GM12878 (cell line): ENCODE measurements at regions not wholly inside any gene's neighbourhood (a gene's known extent, or its start where the extent isn't known, plus 50 kb on each side); places are given as distances from the start of the nearest gene placed in this dataset.

Experiments used
- ATAC-seq: fragments of 200-7000 bp; cut with Tn5 transposase; 3 replicates; pipeline ENCODE4 v1.9.1; 2020; ENCODE audit warnings: mild to moderate bottlenecking, moderate library complexity
- BruUV-seq: library from RNA; stranded (reverse); fragments of 400-500 nt; replicated peaks from 2 replicates; lab custom pipeline; 2021; lab: Mats Ljungman, UMichigan
- CTCF ChIA-PET: fragments of 300-600 bp; sonication (Branson Sonifier 250); formaldehyde crosslinking; extraction: SDS; loops from one replicate; lab custom pipeline; 2021; ENCODE audit warnings: inconsistent platforms; lab: Yijun Ruan, JAX
- POLR2A ChIA-PET: fragments of 350-600 bp; formaldehyde crosslinking; extraction: SDS; loops from one replicate; lab custom pipeline; 2021; ENCODE audit warnings: inconsistent platforms; lab: Charles Lee
- RAD21 ChIA-PET: fragments of 300-600 bp; sonication (Branson Sonifier 250); formaldehyde crosslinking; loops from one replicate; lab custom pipeline; 2023; ENCODE audit warnings: antibody characterized with exemption; ENCODE audit not compliant: unreplicated experiment; lab: Charles Lee
- SMC1A ChIA-PET: fragments of 300-600 bp; sonication (Branson Sonifier 250); formaldehyde crosslinking; loops from one replicate; lab custom pipeline; 2023; ENCODE audit not compliant: unreplicated experiment, uncharacterized antibody; lab: Charles Lee
- DNase-seq: peaks from one replicate; pipeline ENCODE4 v3.0.0-alpha.2; 2011; ENCODE audit warnings: low read depth, low spot score
- FAIRE-seq: peaks from 3 replicates; lab custom pipeline; 2011; peaks lifted over from hg19 to GRCh38; lab: Jason Lieb, UNC
- H2AFZ ChIP-seq: 2 replicates; pipeline ENCODE4 v1.6.0; 2011; ENCODE audit warnings: low read depth, low read length, control low read depth; ENCODE audit not compliant: control insufficient read depth
- H3K27ac ChIP-seq: 2 replicates; pipeline ENCODE4 v1.5.1; 2011; ENCODE audit warnings: control low read depth; ENCODE audit not compliant: control insufficient read depth, insufficient read depth
- H3K27me3 ChIP-seq, 2 experiments: replicated peaks in 1 of 2; 2 replicates each; pipeline versions ENCODE4 v1.6.0 to v1.6.1; 2011; ENCODE audit warnings: low read length in 1 of 2; ENCODE audit not compliant: control insufficient read depth in 2 of 2, insufficient read depth in 2 of 2
- H3K36me3 ChIP-seq, 2 experiments: 2 replicates each; pipeline ENCODE4 v1.5.1; 2011; ENCODE audit warnings: low read length in 1 of 2; ENCODE audit not compliant: control insufficient read depth in 2 of 2, insufficient read depth in 2 of 2
- H3K4me1 ChIP-seq: 2 replicates; pipeline ENCODE4 v1.6.1; 2011; ENCODE audit warnings: mild to moderate bottlenecking, low read length, moderate library complexity, mixed read lengths; ENCODE audit not compliant: control insufficient read depth, insufficient read depth
- H3K4me2 ChIP-seq: 2 replicates; pipeline ENCODE4 v1.6.0; 2011; ENCODE audit warnings: control low read depth; ENCODE audit not compliant: control insufficient read depth, insufficient read depth
- H3K4me3 ChIP-seq: fragments of 200-600 bp; sonication (generic); 2 replicates; pipeline ENCODE4 v1.5.1; 2016
- H3K79me2 ChIP-seq: 2 replicates; pipeline ENCODE4 v1.6.0; 2011; ENCODE audit warnings: low read length; ENCODE audit not compliant: control insufficient read depth, insufficient read depth
- H3K9ac ChIP-seq: 2 replicates; pipeline ENCODE4 v1.8.0; 2011; ENCODE audit warnings: low read length, control low read depth, mixed read lengths; ENCODE audit not compliant: control insufficient read depth, insufficient read depth
- H3K9me3 ChIP-seq: replicated peaks from 3 replicates; pipeline ENCODE4 v1.5.1; 2011; ENCODE audit warnings: mild to moderate bottlenecking, low read length; ENCODE audit not compliant: control insufficient read depth, insufficient read depth
- H4K20me1 ChIP-seq: 2 replicates; pipeline ENCODE4 v1.6.0; 2011; ENCODE audit not compliant: control insufficient read depth, insufficient read depth
- CREM ChIP-seq: IDR thresholded peaks from 2 replicates; pipeline ENCODE4 v1.6.1; 2014; ENCODE audit warnings: antibody characterized with exemption, low read depth
- FOXM1 ChIP-seq: IDR thresholded peaks from 2 replicates; pipeline ENCODE4 v1.6.1; 2012; ENCODE audit warnings: low read depth, mild to moderate bottlenecking, inconsistent platforms, low read length, moderate library complexity
- HDGF ChIP-seq: fragments of 450-650 bp; IDR thresholded peaks from 2 replicates; pipeline ENCODE4 v1.6.1; 2016; ENCODE audit warnings: antibody characterized with exemption
- JUNB ChIP-seq: IDR thresholded peaks from 2 replicates; pipeline ENCODE4 v1.6.1; 2016; ENCODE audit warnings: antibody characterized with exemption, mild to moderate bottlenecking
- PML ChIP-seq: IDR thresholded peaks from 2 replicates; pipeline ENCODE4 v1.6.1; 2012; ENCODE audit warnings: low read length, inconsistent platforms
- SMC3 ChIP-seq: IDR thresholded peaks from 2 replicates; pipeline ENCODE4 v1.6.1; 2011; ENCODE audit warnings: low read length, improper control_type of control experiment, borderline replicate concordance
- TARDBP ChIP-seq: IDR thresholded peaks from 2 replicates; pipeline ENCODE4 v1.6.1; 2016; ENCODE audit warnings: borderline replicate concordance
- TCF3 ChIP-seq: IDR thresholded peaks from 2 replicates; pipeline ENCODE4 v1.6.1; 2012; ENCODE audit warnings: low read depth, mild to moderate bottlenecking, low read length, borderline replicate concordance; ENCODE audit not compliant: insufficient read depth
- ZNF622 ChIP-seq: fragments of 450-650 bp; IDR thresholded peaks from 2 replicates; pipeline ENCODE4 v1.6.1; 2017; ENCODE audit warnings: mild to moderate bottlenecking, inconsistent platforms
- ZZZ3 ChIP-seq: IDR thresholded peaks from 2 replicates; pipeline ENCODE4 v1.6.1; 2011; ENCODE audit warnings: low read depth; ENCODE audit not compliant: control insufficient read depth, insufficient read length
- WGBS: methylation state at CpG from one replicate; pipeline ENCODE4 v1.1.6; 2016; ENCODE audit warnings: low lambda C conversion rate; ENCODE audit not compliant: insufficient replicate concordance, insufficient coverage; ENCODE audit errors: missing lambda C conversion rate; 5-methylcytosine and 5-hydroxymethylcytosine counted together
- in situ Hi-C: fragments of 300-500 bp; cut with MboI; formaldehyde crosslinking; loops from 9 replicates; pipeline ENCODE4 v1.14.3; 2018; ENCODE audit warnings: mixed read lengths
- intact Hi-C: fragments of 100-400 bp; cut with micrococcal nuclease; formaldehyde crosslinking; loops from one replicate; pipeline ENCODE4 v1.14.2; 2022; ENCODE audit not compliant: unreplicated experiment
- TF ChIP-seq, protein P1 (sequence below): fragments of 150-350 bp; IDR thresholded peaks from 2 replicates; pipeline ENCODE4 v1.6.1; 2014; ENCODE audit warnings: mild to moderate bottlenecking, low read depth, low read length
- TF ChIP-seq, protein P2 (sequence below): IDR thresholded peaks from 2 replicates; pipeline ENCODE4 v1.6.1; 2011; ENCODE audit warnings: low read depth, mild to moderate bottlenecking, low read length, moderate library complexity, borderline replicate concordance; ENCODE audit errors: extremely low read depth
- TF ChIP-seq, protein P3 (sequence below), 3 experiments: IDR thresholded peaks in 2 of 3; conservative IDR thresholded peaks in 1 of 3; 2 replicates each; pipeline ENCODE4 v1.5.1; 2011; ENCODE audit warnings: low read depth in 3 of 3, low read length in 3 of 3, mild to moderate bottlenecking in 3 of 3, control low read depth in 2 of 3, moderate library complexity in 2 of 3, inconsistent platforms in 1 of 3, mixed read lengths in 1 of 3; ENCODE audit not compliant: control insufficient read depth in 2 of 3, insufficient read depth in 1 of 3; ENCODE audit errors: extremely low read depth in 1 of 3
- TF ChIP-seq, protein P4 (sequence below): fragments of 450-650 bp; IDR thresholded peaks from 2 replicates; pipeline ENCODE4 v1.6.1; 2017; ENCODE audit warnings: mild to moderate bottlenecking, low read depth, inconsistent platforms; ENCODE audit not compliant: poor library complexity, severe bottlenecking

DNA sequence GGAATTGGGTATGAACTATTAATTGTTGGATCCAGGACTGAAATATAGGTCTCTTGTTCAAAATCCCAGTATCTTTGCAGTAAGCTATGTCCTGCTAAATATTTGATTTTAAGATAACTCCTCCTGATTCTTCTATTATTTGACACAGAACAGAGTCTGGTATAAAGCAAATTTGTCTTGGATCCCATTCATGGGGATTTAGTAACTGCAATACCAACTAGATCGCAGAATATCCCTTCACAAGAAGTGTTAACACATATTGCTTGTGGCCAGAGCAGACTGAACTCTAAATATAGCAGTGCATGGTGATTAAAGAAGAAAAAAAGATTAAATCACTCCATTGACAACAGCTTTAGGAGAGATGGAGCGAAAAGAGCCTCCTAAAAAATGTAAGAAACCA lies 68.2 kb upstream of the ARHGAP42 start:
- no peaks in the 10 kb centered on the region for H4K20me1 ChIP-seq
- ATAC-seq (no peak), DNase-seq (no peak), FAIRE-seq (no peak)
- no peak overlapping the region for H3K9ac ChIP-seq
- no peak overlapping the region for H2AFZ ChIP-seq
- ChIA-PET POLR2A (no interaction called here), SMC1A (no interaction called here), CTCF (no interaction called here), RAD21 (no interaction called here)
- H3K27ac ChIP-seq = no peak overlapping the region
- no peak overlapping the region for H3K4me2 ChIP-seq
- H3K4me3 ChIP-seq = no peak overlapping the region
- intact Hi-C loops (no loop called here), in situ Hi-C loops (no loop called here)
- no TSS peak for BruUV-seq
- no peaks in the 10 kb centered on the region for H3K4me1 ChIP-seq
- 10% methylated on average over 2 of the region's 2 CpGs for WGBS
- TF ChIP-seq HDGF = no peak
- no peak for TF ChIP-seq JUNB
- TF ChIP-seq PML = no peak
- TF ChIP-seq, protein P1, sequence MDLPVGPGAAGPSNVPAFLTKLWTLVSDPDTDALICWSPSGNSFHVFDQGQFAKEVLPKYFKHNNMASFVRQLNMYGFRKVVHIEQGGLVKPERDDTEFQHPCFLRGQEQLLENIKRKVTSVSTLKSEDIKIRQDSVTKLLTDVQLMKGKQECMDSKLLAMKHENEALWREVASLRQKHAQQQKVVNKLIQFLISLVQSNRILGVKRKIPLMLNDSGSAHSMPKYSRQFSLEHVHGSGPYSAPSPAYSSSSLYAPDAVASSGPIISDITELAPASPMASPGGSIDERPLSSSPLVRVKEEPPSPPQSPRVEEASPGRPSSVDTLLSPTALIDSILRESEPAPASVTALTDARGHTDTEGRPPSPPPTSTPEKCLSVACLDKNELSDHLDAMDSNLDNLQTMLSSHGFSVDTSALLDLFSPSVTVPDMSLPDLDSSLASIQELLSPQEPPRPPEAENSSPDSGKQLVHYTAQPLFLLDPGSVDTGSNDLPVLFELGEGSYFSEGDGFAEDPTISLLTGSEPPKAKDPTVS = no peak
- TF ChIP-seq, protein P2, sequence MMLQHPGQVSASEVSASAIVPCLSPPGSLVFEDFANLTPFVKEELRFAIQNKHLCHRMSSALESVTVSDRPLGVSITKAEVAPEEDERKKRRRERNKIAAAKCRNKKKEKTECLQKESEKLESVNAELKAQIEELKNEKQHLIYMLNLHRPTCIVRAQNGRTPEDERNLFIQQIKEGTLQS = no peak
- TF ChIP-seq FOXM1 = no peak
- no peak for TF ChIP-seq ZNF622
- TF ChIP-seq CREM = no peak
- no peak for TF ChIP-seq ZZZ3
- TF ChIP-seq, protein P3, sequence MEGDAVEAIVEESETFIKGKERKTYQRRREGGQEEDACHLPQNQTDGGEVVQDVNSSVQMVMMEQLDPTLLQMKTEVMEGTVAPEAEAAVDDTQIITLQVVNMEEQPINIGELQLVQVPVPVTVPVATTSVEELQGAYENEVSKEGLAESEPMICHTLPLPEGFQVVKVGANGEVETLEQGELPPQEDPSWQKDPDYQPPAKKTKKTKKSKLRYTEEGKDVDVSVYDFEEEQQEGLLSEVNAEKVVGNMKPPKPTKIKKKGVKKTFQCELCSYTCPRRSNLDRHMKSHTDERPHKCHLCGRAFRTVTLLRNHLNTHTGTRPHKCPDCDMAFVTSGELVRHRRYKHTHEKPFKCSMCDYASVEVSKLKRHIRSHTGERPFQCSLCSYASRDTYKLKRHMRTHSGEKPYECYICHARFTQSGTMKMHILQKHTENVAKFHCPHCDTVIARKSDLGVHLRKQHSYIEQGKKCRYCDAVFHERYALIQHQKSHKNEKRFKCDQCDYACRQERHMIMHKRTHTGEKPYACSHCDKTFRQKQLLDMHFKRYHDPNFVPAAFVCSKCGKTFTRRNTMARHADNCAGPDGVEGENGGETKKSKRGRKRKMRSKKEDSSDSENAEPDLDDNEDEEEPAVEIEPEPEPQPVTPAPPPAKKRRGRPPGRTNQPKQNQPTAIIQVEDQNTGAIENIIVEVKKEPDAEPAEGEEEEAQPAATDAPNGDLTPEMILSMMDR (IDR thresholded peaks at IDR 0.05 in 2 of 3, conservative IDR thresholded peaks at IDR 0.05 in 1 of 3; ENCODE audit: control insufficient read depth in 2 of 3, extremely low read depth in 1 of 3, insufficient read depth in 1 of 3, low read depth in 3 of 3, low read length in 3 of 3) = no peak
- no peak for TF ChIP-seq TCF3
- no peak for TF ChIP-seq SMC3
- TF ChIP-seq TARDBP = no peak
- TF ChIP-seq, protein P4, sequence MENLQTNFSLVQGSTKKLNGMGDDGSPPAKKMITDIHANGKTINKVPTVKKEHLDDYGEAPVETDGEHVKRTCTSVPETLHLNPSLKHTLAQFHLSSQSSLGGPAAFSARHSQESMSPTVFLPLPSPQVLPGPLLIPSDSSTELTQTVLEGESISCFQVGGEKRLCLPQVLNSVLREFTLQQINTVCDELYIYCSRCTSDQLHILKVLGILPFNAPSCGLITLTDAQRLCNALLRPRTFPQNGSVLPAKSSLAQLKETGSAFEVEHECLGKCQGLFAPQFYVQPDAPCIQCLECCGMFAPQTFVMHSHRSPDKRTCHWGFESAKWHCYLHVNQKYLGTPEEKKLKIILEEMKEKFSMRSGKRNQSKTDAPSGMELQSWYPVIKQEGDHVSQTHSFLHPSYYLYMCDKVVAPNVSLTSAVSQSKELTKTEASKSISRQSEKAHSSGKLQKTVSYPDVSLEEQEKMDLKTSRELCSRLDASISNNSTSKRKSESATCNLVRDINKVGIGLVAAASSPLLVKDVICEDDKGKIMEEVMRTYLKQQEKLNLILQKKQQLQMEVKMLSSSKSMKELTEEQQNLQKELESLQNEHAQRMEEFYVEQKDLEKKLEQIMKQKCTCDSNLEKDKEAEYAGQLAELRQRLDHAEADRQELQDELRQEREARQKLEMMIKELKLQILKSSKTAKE = no peak
- H3K27me3 ChIP-seq = no peaks in the 10 kb centered on the region
- peaks cover 1% of the 10 kb centered on the region; the same call in 1 of the 3 replicates for H3K9me3 ChIP-seq
- H3K36me3 ChIP-seq = no peaks in the 10 kb centered on the region
- no peaks in the 10 kb centered on the region for H3K79me2 ChIP-seq
